Testis (tissue), 2 donors: ENCODE measurements at regions not wholly inside any gene's neighbourhood (a gene's known extent, or its start where the extent isn't known, plus 50 kb on each side); places are given as distances from the start of the nearest gene placed in this dataset.

Experiments
- DNase-seq: peaks from one replicate; pipeline ENCODE4 v3.0.0-alpha.2; 2019
- H3K27ac ChIP-seq, 2 donors: fragments of 200-600 bp; sonication (generic); one replicate each; pipeline ENCODE4 v1.5.1; 2019
- H3K27me3 ChIP-seq: fragments of 200-600 bp; sonication (generic); one replicate; pipeline ENCODE4 v1.5.1; 2019
- H3K36me3 ChIP-seq: fragments of 200-600 bp; sonication (generic); one replicate; pipeline ENCODE4 v1.5.1; 2017; ENCODE audit warnings: low read depth; ENCODE audit errors: missing control alignments
- H3K4me1 ChIP-seq: fragments of 200-600 bp; sonication (generic); one replicate; pipeline ENCODE4 v1.5.1; 2019
- H3K4me3 ChIP-seq, 2 donors: fragments of 200-600 bp; sonication (generic); one replicate each; pipeline ENCODE4 v1.5.1; 2017 to 2019
- H3K9me3 ChIP-seq: fragments of 200-600 bp; sonication (generic); one replicate; pipeline ENCODE4 v1.5.1; 2017
- CTCF ChIP-seq, 3 experiments: fragments of 450-650 bp in 2 of 3; fragments of 200-600 bp in 1 of 3; sonication (generic) in 1 of 3; IDR thresholded peaks; one replicate each; pipeline ENCODE4 v1.5.1; 2016 to 2019; ENCODE audit warnings: antibody characterized with exemption in 3 of 3, mild to moderate bottlenecking in 2 of 3, moderate library complexity in 1 of 3
- POLR2A ChIP-seq: fragments of 450-650 bp; IDR thresholded peaks from one replicate; pipeline ENCODE4 v1.6.1; 2017; ENCODE audit warnings: antibody characterized with exemption, mild to moderate bottlenecking, moderate library complexity
- WGBS, 2 donors: methylation state at CpG; one replicate each; pipeline ENCODE4 v1.1.5; 2018; 5-methylcytosine and 5-hydroxymethylcytosine counted together
- intact Hi-C: fragments of 100-400 bp; cut with DNase I; formaldehyde crosslinking; loops from one replicate; pipeline ENCODE4 v1.15.1; 2023; ENCODE audit warnings: low total_unique reads

DNA sequence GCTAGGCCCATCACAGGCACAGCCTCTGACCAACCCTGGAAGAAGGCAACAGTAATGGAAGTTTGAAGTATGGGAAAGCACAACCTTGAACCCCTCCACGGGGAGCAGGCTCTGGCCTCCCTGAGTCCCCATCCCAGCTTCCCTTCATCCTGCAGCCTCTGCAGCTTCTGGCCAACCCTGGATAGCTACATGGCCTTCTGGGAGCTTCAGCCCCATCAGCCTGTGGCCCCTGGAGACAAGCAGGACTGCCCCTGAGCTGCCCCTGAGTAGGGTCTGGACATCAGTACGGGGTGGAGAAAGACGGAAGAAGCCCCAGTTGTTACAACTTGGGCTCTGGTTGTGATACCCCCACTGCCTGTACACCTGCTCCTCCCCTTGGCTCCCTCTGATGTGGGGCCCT, 113.8 kb upstream of the CD82 start:
- H3K4me1 ChIP-seq, result no peaks in the 10 kb centered on the region
- no peak overlapping the region for H3K4me3 ChIP-seq
- DNase-seq, result no peak
- no peaks in the 10 kb centered on the region for H3K9me3 ChIP-seq
- no peak overlapping the region for H3K27ac ChIP-seq
- intact Hi-C loops, result no loop called here
- TF ChIP-seq CTCF (IDR thresholded peaks at IDR 0.05), result no peak
- no peak for TF ChIP-seq POLR2A
- no peaks in the 10 kb centered on the region for H3K27me3 ChIP-seq
- WGBS, 2 donors, result 80 to 83% methylated on average over 2 to 3 of the region's 3 CpGs
- H3K36me3 ChIP-seq, result no peaks in the 10 kb centered on the region

DNA sequence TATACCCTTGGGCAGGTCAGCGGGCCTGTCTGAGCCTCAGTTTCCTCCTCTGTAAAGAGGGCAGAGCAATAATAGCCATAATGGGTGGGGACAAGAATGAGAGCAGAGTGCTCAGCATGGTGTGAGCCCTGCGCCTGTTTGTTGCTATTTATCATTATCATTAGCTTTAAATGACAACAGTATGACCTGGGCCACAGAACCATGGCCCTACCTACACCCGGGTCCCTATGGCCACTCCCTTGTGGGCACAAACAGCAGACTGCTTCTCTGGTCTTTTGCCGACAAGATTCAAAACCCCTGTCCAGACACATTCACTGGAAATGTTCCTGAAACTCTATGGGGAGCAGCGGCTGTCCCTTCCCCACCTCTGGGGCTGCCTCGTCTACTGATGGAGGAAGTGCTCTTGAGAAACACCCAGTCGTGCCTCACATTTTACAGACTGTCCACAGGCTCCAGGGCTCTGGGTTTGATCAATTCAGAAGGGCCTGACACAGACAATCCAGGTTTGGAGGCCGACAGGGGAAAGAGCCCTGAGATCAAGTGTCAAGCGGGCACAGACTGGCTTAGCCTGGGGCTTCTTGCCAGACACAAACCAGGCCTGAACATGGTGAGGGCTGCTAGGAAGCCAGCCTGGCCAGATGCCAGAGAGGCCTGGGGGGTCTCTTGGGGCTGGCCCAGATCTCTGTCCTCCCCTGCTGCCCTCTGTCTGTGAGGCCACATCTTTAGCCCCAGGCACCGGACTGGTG, 112.5 kb upstream of the CD82 start:
- H3K27ac ChIP-seq, result no peak overlapping the region
- TF ChIP-seq POLR2A (no peak), CTCF (IDR thresholded peaks at IDR 0.05) (no peak)
- no peaks in the 10 kb centered on the region for H3K36me3 ChIP-seq
- DNase-seq, result no peak
- intact Hi-C loops, result no loop called here
- H3K27me3 ChIP-seq, result no peaks in the 10 kb centered on the region
- H3K4me3 ChIP-seq, result no peak overlapping the region
- 88% methylated on average over 9 to 10 of the region's 10 CpGs for WGBS, 2 donors
- H3K4me1 ChIP-seq, result no peaks in the 10 kb centered on the region
- no peaks in the 10 kb centered on the region for H3K9me3 ChIP-seq

GRCh38 chr11:44453871-44454270, 111.6 kb upstream of the CD82 start:
- Histone ChIP-seq H3K36me3 (no peaks in the 10 kb centered on the region), H3K4me3 (no peak overlapping the region), H3K27me3 (no peaks in the 10 kb centered on the region), H3K27ac (no peak overlapping the region), H3K4me1 (no peaks in the 10 kb centered on the region), H3K9me3 (no peaks in the 10 kb centered on the region)
- no peak for DNase-seq
- intact Hi-C loops, result no loop called here
- 92 to 99% methylated on average over 5 of the region's 5 CpGs for WGBS, 2 donors
- TF ChIP-seq CTCF (IDR thresholded peaks at IDR 0.05) (no peak), POLR2A (no peak)

DNA sequence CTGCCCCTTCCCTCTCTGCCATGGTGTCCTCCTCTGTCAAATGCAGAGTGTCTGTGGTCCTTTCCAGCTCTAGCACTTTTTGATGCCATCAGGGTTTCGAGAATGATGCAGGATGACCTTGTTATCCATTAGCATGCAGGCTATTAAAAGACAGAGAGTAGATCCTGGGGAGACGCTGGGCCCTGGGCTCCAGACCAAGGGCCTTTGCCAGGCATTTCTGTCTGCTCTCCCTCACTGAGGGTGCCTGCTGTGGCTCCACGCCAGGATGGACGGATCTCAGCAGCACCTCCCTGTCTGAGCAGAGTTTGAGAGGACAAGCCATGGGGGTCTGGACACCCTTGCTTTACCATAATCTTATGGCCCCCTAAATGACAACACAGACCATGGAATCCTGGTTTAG, 110.8 kb upstream of the CD82 start:
- no peaks in the 10 kb centered on the region for H3K36me3 ChIP-seq
- H3K4me3 ChIP-seq, result no peak overlapping the region
- H3K4me1 ChIP-seq, result no peaks in the 10 kb centered on the region
- DNase-seq, result no peak
- intact Hi-C loops, result no loop called here
- no peaks in the 10 kb centered on the region for H3K9me3 ChIP-seq
- no peak overlapping the region for H3K27ac ChIP-seq
- 67 to 83% methylated on average over 4 of the region's 4 CpGs for WGBS, 2 donors
- TF ChIP-seq POLR2A (no peak), CTCF (IDR thresholded peaks at IDR 0.05) (no peak)
- H3K27me3 ChIP-seq, result no peaks in the 10 kb centered on the region
